H9 (cell line): ENCODE measurements at regions not wholly inside any gene's neighbourhood (a gene's known extent, or its start where the extent isn't known, plus 50 kb on each side); places are given as distances from the start of the nearest gene placed in this dataset.

Experiments used
- DNase-seq: peaks from one replicate; pipeline ENCODE4 v3.0.0-alpha.2; 2017
- H2AFZ ChIP-seq: one replicate; pipeline ENCODE4 v1.6.1; 2013; ENCODE audit warnings: mild to moderate bottlenecking, low read length, control low read depth, moderate library complexity
- H2AK5ac ChIP-seq: 2 replicates; pipeline ENCODE4 v1.6.1; 2013; ENCODE audit warnings: low read length, control low read depth, mixed read lengths; ENCODE audit not compliant: insufficient read length
- H2BK120ac ChIP-seq: one replicate; pipeline ENCODE4 v1.6.1; 2013; ENCODE audit warnings: low read depth, mild to moderate bottlenecking, low read length, control low read depth, inconsistent platforms; ENCODE audit not compliant: poor library complexity, severe bottlenecking
- H2BK12ac ChIP-seq: 2 replicates; pipeline ENCODE4 v1.6.1; 2013; ENCODE audit warnings: low read length, control low read depth, mixed read lengths, low read depth; ENCODE audit not compliant: insufficient read length
- H2BK15ac ChIP-seq: 2 replicates; pipeline ENCODE4 v1.6.1; 2013; ENCODE audit warnings: low read depth, low read length, control low read depth
- H2BK20ac ChIP-seq: one replicate; pipeline ENCODE4 v1.6.1; 2013; ENCODE audit warnings: low read depth, mild to moderate bottlenecking, low read length, control low read depth, inconsistent platforms; ENCODE audit not compliant: poor library complexity, severe bottlenecking
- H2BK5ac ChIP-seq: 2 replicates; pipeline ENCODE4 v1.6.1; 2013; ENCODE audit warnings: low read length, control low read depth, mixed read lengths; ENCODE audit not compliant: insufficient read length
- H3K14ac ChIP-seq: 2 replicates; pipeline ENCODE4 v1.6.1; 2013; ENCODE audit warnings: low read length, control low read depth; ENCODE audit not compliant: insufficient read depth
- H3K18ac ChIP-seq: 2 replicates; pipeline ENCODE4 v1.6.1; 2013; ENCODE audit warnings: low read depth, mild to moderate bottlenecking, mixed read lengths, low read length, control low read depth; ENCODE audit not compliant: insufficient read length
- H3K23ac ChIP-seq: 2 replicates; pipeline ENCODE4 v1.6.1; 2013; ENCODE audit warnings: low read length, control low read depth, mixed read lengths, low read depth; ENCODE audit not compliant: insufficient read length
- H3K23me2 ChIP-seq: 2 replicates; pipeline ENCODE4 v1.6.1; 2013; ENCODE audit warnings: low read depth, mild to moderate bottlenecking, mixed read lengths, low read length, control low read depth; ENCODE audit not compliant: insufficient read length, poor library complexity, severe bottlenecking
- H3K27ac ChIP-seq: 2 replicates; pipeline ENCODE4 v1.5.1; 2013; ENCODE audit warnings: low read length, control low read depth, mixed read lengths, low read depth; ENCODE audit not compliant: insufficient read length
- H3K27me3 ChIP-seq: 2 replicates; pipeline ENCODE4 v1.6.1; 2013; ENCODE audit warnings: low read length, control low read depth, inconsistent platforms; ENCODE audit not compliant: insufficient read depth
- H3K4ac ChIP-seq: 2 replicates; pipeline ENCODE4 v1.6.1; 2013; ENCODE audit warnings: low read depth, mild to moderate bottlenecking, control low read depth, inconsistent platforms, low read length, moderate library complexity
- H3K4me1 ChIP-seq: 2 replicates; pipeline ENCODE4 v1.6.1; 2013; ENCODE audit warnings: low read length, control low read depth, inconsistent platforms; ENCODE audit not compliant: insufficient read depth
- H3K4me2 ChIP-seq: 2 replicates; pipeline ENCODE4 v1.6.1; 2013; ENCODE audit warnings: low read length, control low read depth, mixed read lengths; ENCODE audit not compliant: insufficient read length, insufficient read depth
- H3K56ac ChIP-seq: 2 replicates; pipeline ENCODE4 v1.6.1; 2013; ENCODE audit warnings: low read depth, mild to moderate bottlenecking, mixed read lengths, low read length, control low read depth; ENCODE audit not compliant: insufficient read length
- H3K79me1 ChIP-seq: 2 replicates; pipeline ENCODE4 v1.6.1; 2013; ENCODE audit warnings: low read depth, mild to moderate bottlenecking, moderate library complexity, low read length, control low read depth, inconsistent platforms; ENCODE audit not compliant: insufficient read depth, poor library complexity, severe bottlenecking
- H3K79me2 ChIP-seq: 2 replicates; pipeline ENCODE4 v1.6.1; 2013; ENCODE audit warnings: low read length, control low read depth, inconsistent platforms; ENCODE audit not compliant: insufficient read depth
- H3K9ac ChIP-seq: 2 replicates; pipeline ENCODE4 v1.6.1; 2013; ENCODE audit warnings: low read length, control low read depth, mixed read lengths; ENCODE audit not compliant: insufficient read length; ENCODE audit errors: extremely low read depth
- H3K9me3 ChIP-seq: one replicate; pipeline ENCODE4 v1.6.1; 2013; ENCODE audit warnings: low read depth, low read length, inconsistent platforms; ENCODE audit not compliant: control insufficient read depth
- H3T11ph ChIP-seq: one replicate; pipeline ENCODE4 v1.6.1; 2013; ENCODE audit warnings: mild to moderate bottlenecking, low read length, control low read depth, inconsistent platforms
- H4K20me1 ChIP-seq: one replicate; pipeline ENCODE4 v1.6.1; 2013; ENCODE audit not compliant: control insufficient read depth, insufficient read length, insufficient read depth
- H4K5ac ChIP-seq: 2 replicates; pipeline ENCODE4 v1.6.1; 2013; ENCODE audit warnings: low read depth, mild to moderate bottlenecking, mixed read lengths, low read length, control low read depth; ENCODE audit not compliant: insufficient read length
- H4K8ac ChIP-seq: replicated peaks from 2 replicates; pipeline ENCODE4 v1.6.1; 2013; ENCODE audit warnings: low read length, control low read depth, mixed read lengths, low read depth; ENCODE audit not compliant: insufficient read length
- H4K91ac ChIP-seq: 2 replicates; pipeline ENCODE4 v1.6.1; 2013; ENCODE audit warnings: low read depth, mild to moderate bottlenecking, moderate library complexity, mixed read lengths, low read length, control low read depth; ENCODE audit not compliant: insufficient read length
- H3K27ac Mint-ChIP-seq, 3 experiments: 2 replicates in 2 of 3; 3 replicates in 1 of 3; pipeline ENCODE4 v1.8.0; 2020 to 2021; ENCODE audit warnings: mixed read lengths in 3 of 3, mild to moderate bottlenecking in 1 of 3, moderate library complexity in 1 of 3
- H3K27me3 Mint-ChIP-seq: 2 replicates; pipeline ENCODE4 v1.8.0; 2021; ENCODE audit warnings: low read depth, mild to moderate bottlenecking, moderate library complexity, mixed read lengths
- H3K36me3 Mint-ChIP-seq, 3 experiments: 2 replicates in 2 of 3; 3 replicates in 1 of 3; pipeline ENCODE4 v1.8.0; 2020 to 2021; ENCODE audit warnings: low read depth in 3 of 3, mixed read lengths in 3 of 3; ENCODE audit not compliant: insufficient read depth in 1 of 3
- H3K4me1 Mint-ChIP-seq, 2 experiments: 2 replicates each; pipeline ENCODE4 v1.8.0; 2020; ENCODE audit warnings: mixed read lengths in 2 of 2
- H3K4me3 Mint-ChIP-seq, 2 experiments: 2 replicates in 1 of 2; 3 replicates in 1 of 2; pipeline ENCODE4 v1.8.0; 2020 to 2021; ENCODE audit warnings: mild to moderate bottlenecking in 2 of 2, mixed read lengths in 2 of 2, moderate library complexity in 1 of 2
- H3K9me3 Mint-ChIP-seq, 2 experiments: 2 replicates in 1 of 2; 3 replicates in 1 of 2; pipeline ENCODE4 v1.8.0; 2020; ENCODE audit warnings: mild to moderate bottlenecking in 2 of 2, mixed read lengths in 2 of 2, moderate library complexity in 1 of 2
- CTCF ChIP-seq: fragments of 200-600 bp; sonication (generic); conservative IDR thresholded peaks from 3 replicates; pipeline ENCODE4 v1.8.0; 2021; ENCODE audit warnings: antibody characterized with exemption, mild to moderate bottlenecking
- WGBS: extraction: QIAGEN DNeasy Blood & Tissue Kit; methylation state at CpG from one replicate; pipeline ENCODE4 v1.1.7; 2013; ENCODE audit warnings: missing lambda C conversion rate, low lambda C conversion rate, mixed read lengths; ENCODE audit not compliant: insufficient read length; ENCODE audit errors: extremely low coverage; 5-methylcytosine and 5-hydroxymethylcytosine counted together

GRCh38 chr17:22704674-22705073 is 1012.4 kb downstream of the KCNJ18 start:
- no peak overlapping the region for H3K14ac ChIP-seq
- Mint-ChIP-seq H3K4me3 (no peak overlapping the region), H3K9me3 (peaks cover 90 to 91% of the 10 kb centered on the region in 2 experiments), H3K27ac (no peak overlapping the region), H3K27me3 (no peaks in the 10 kb centered on the region; the same call in 1 of the 2 replicates), H3K4me1 (no peaks in the 10 kb centered on the region), H3K36me3 (peaks cover 8 to 20% (median 16%) of the 10 kb centered on the region in 3 experiments; a peak in 6 of 7 replicates)
- no peaks in the 10 kb centered on the region for H3K79me1 ChIP-seq
- DNase-seq, result no peak
- no peak overlapping the region for H4K91ac ChIP-seq
- H2BK15ac ChIP-seq, result no peak overlapping the region
- WGBS, result no CpG with 5 or more reads among the region's 4 CpGs
- H3K79me2 ChIP-seq, result no peaks in the 10 kb centered on the region
- H3K9ac ChIP-seq, result no peak overlapping the region
- no peak overlapping the region for H4K5ac ChIP-seq
- H3K27ac ChIP-seq, result no peak overlapping the region
- H3T11ph ChIP-seq, result no peak overlapping the region
- H2BK12ac ChIP-seq, result no peak overlapping the region
- H4K8ac ChIP-seq, result no peak overlapping the region
- no peak overlapping the region for H2AFZ ChIP-seq
- no peaks in the 10 kb centered on the region for H3K27me3 ChIP-seq
- H3K4me2 ChIP-seq, result no peak overlapping the region
- TF ChIP-seq CTCF, result no peak
- no peaks in the 10 kb centered on the region for H4K20me1 ChIP-seq
- H3K9me3 ChIP-seq, result peaks cover 70% of the 10 kb centered on the region
- H2BK5ac ChIP-seq, result no peak overlapping the region
- no peaks in the 10 kb centered on the region for H3K23me2 ChIP-seq
- no peak overlapping the region for H3K56ac ChIP-seq
- no peak overlapping the region for H3K18ac ChIP-seq
- no peak overlapping the region for H2BK120ac ChIP-seq
- no peaks in the 10 kb centered on the region for H3K4me1 ChIP-seq
- H3K23ac ChIP-seq, result no peak overlapping the region
- H2BK20ac ChIP-seq, result no peak overlapping the region
- H3K4ac ChIP-seq, result no peak overlapping the region
- no peak overlapping the region for H2AK5ac ChIP-seq
